ENCODE measurements at regions not wholly inside any gene's neighbourhood (a gene's known extent, or its start where the extent isn't known, plus 50 kb on each side); places are given as distances from the start of the nearest gene placed in this dataset.
"Not testable (repeated sequence)": the region's sequence is repeated elsewhere in the genome, so short reads cannot be mapped to it uniquely, and the experiment has no call there.

- H3K9me3 ChIP-seq (ENCODE audit: severe bottlenecking): no peaks in the 10 kb centered on the region
- DNase-seq: no peak
- H3K27ac ChIP-seq: no peak overlapping the region
- H3K36me3 ChIP-seq: no peaks in the 10 kb centered on the region
- H3K4me3 ChIP-seq (ENCODE audit: low read depth, low read length): no peak overlapping the region
- no peaks in the 10 kb centered on the region for H3K27me3 ChIP-seq (ENCODE audit: insufficient read depth, low read depth, severe bottlenecking)
- TF ChIP-seq CTCF (IDR thresholded peaks at IDR 0.05; ENCODE audit: low read depth, low read length): no peak
Measured at GRCh38 chr17:12229335-12229734, 208.7 kb downstream of the MAP2K4 start.

GRCh38 chr17:12230481-12231354 is 210.0 kb downstream of the MAP2K4 start:
- no peaks in the 10 kb centered on the region for H3K9me3 ChIP-seq (ENCODE audit: severe bottlenecking)
- H3K4me3 ChIP-seq (ENCODE audit: low read depth, low read length): no peak overlapping the region
- no peak for TF ChIP-seq CTCF (IDR thresholded peaks at IDR 0.05; ENCODE audit: low read depth, low read length)
- DNase-seq: no peak
- no peak overlapping the region for H3K27ac ChIP-seq
- H3K27me3 ChIP-seq (ENCODE audit: insufficient read depth, low read depth, severe bottlenecking): no peaks in the 10 kb centered on the region
- no peaks in the 10 kb centered on the region for H3K36me3 ChIP-seq

GRCh38 chr17:12231355-12231682 is 210.6 kb downstream of the MAP2K4 start:
- no peak for TF ChIP-seq CTCF (IDR thresholded peaks at IDR 0.05; ENCODE audit: low read depth, low read length)
- no peak for DNase-seq

GRCh38 chr17:12239021-12239420 is 218.3 kb downstream of the MAP2K4 start:
- H3K36me3 ChIP-seq; H3K4me3 ChIP-seq (ENCODE audit: low read depth, low read length); H3K9me3 ChIP-seq (ENCODE audit: severe bottlenecking); H3K27ac ChIP-seq; DNase-seq; H3K27me3 ChIP-seq (ENCODE audit: insufficient read depth, low read depth, severe bottlenecking): not testable (repeated sequence)

More at GRCh38 chr17:12231355-12231682, 210.6 kb downstream of the MAP2K4 start:
- Histone ChIP-seq H3K36me3 (no peaks in the 10 kb centered on the region), H3K27ac (no peak overlapping the region), H3K27me3 (ENCODE audit: insufficient read depth, low read depth, severe bottlenecking) (no peaks in the 10 kb centered on the region), H3K9me3 (ENCODE audit: severe bottlenecking) (no peaks in the 10 kb centered on the region), H3K4me3 (ENCODE audit: low read depth, low read length) (no peak overlapping the region)

GRCh38 chr17:12242345-12242954 is 221.8 kb downstream of the MAP2K4 start:
- H3K9me3 ChIP-seq (ENCODE audit: severe bottlenecking): no peaks in the 10 kb centered on the region
- no peaks in the 10 kb centered on the region for H3K27me3 ChIP-seq (ENCODE audit: insufficient read depth, low read depth, severe bottlenecking)
- H3K36me3 ChIP-seq: no peaks in the 10 kb centered on the region
- H3K27ac ChIP-seq: no peak overlapping the region
- TF ChIP-seq CTCF (IDR thresholded peaks at IDR 0.05; ENCODE audit: low read depth, low read length): no peak
- no peak for DNase-seq
- no peak overlapping the region for H3K4me3 ChIP-seq (ENCODE audit: low read depth, low read length)

- no peaks in the 10 kb centered on the region for H3K36me3 ChIP-seq
- H3K27me3 ChIP-seq (ENCODE audit: insufficient read depth, low read depth, severe bottlenecking): no peaks in the 10 kb centered on the region
- no peak overlapping the region for H3K4me3 ChIP-seq (ENCODE audit: low read depth, low read length)
- no peak for TF ChIP-seq CTCF (IDR thresholded peaks at IDR 0.05; ENCODE audit: low read depth, low read length)
- no peak overlapping the region for H3K27ac ChIP-seq
- DNase-seq: no peak
- no peaks in the 10 kb centered on the region for H3K9me3 ChIP-seq (ENCODE audit: severe bottlenecking)
Measured at GRCh38 chr17:12247761-12248160, 227.1 kb downstream of the MAP2K4 start.

Data from WERI-Rb-1 (cell line).